IMR-90 (cell line): ENCODE measurements at regions not wholly inside any gene's neighbourhood (a gene's known extent, or its start where the extent isn't known, plus 50 kb on each side); places are given as distances from the start of the nearest gene placed in this dataset.

Source experiments
- ATAC-seq: fragments of 200-7000 bp; cut with Tn5 transposase; 2 replicates; pipeline ENCODE4 v1.9.1; 2020; ENCODE audit warnings: low read depth, mild to moderate bottlenecking, moderate library complexity
- BruUV-seq: library from RNA; stranded (reverse); fragments of 400-500 nt; replicated peaks from 2 replicates; lab custom pipeline; 2021; lab: Mats Ljungman, UMichigan
- CTCF ChIA-PET: fragments of 300-600 bp; formaldehyde crosslinking; extraction: SDS; loops from one replicate; lab custom pipeline; 2021; ENCODE audit warnings: antibody characterized with exemption; lab: Yijun Ruan, JAX
- POLR2A ChIA-PET: fragments of 300-600 bp; sonication (Branson Sonifier 250); formaldehyde crosslinking; loops from one replicate; lab custom pipeline; 2022; ENCODE audit warnings: antibody characterized with exemption; ENCODE audit not compliant: unreplicated experiment; lab: Charles Lee
- DNase-seq: peaks from one replicate; pipeline ENCODE4 v3.0.0; 2013
- H2AFZ ChIP-seq: replicated peaks from 2 replicates; pipeline ENCODE3; 2013; ENCODE audit warnings: low read length, mild to moderate bottlenecking; ENCODE audit not compliant: poor library complexity
- H2AK5ac ChIP-seq: 2 replicates; pipeline ENCODE4 v1.6.1; 2013; ENCODE audit warnings: low read depth, low read length, inconsistent platforms
- H2AK9ac ChIP-seq: replicated peaks from 2 replicates; pipeline ENCODE3; 2013; ENCODE audit warnings: mild to moderate bottlenecking, low read depth, low read length, moderate library complexity; ENCODE audit not compliant: poor library complexity
- H2BK120ac ChIP-seq: 2 replicates; pipeline ENCODE4 v1.6.1; 2013; ENCODE audit warnings: low read depth, low read length, inconsistent platforms
- H2BK15ac ChIP-seq: 3 replicates; pipeline ENCODE4 v1.6.1; 2013; ENCODE audit warnings: low read depth, low read length, inconsistent platforms
- H2BK20ac ChIP-seq: 2 replicates; pipeline ENCODE4 v1.6.1; 2013; ENCODE audit warnings: low read depth, mild to moderate bottlenecking, inconsistent platforms, low read length, moderate library complexity
- H2BK5ac ChIP-seq: 2 replicates; pipeline ENCODE4 v1.6.1; 2013; ENCODE audit warnings: mild to moderate bottlenecking, low read depth, low read length, inconsistent platforms; ENCODE audit not compliant: poor library complexity, severe bottlenecking
- H3K14ac ChIP-seq: replicated peaks from 2 replicates; pipeline ENCODE4 v1.6.1; 2013; ENCODE audit warnings: low read depth, low read length, inconsistent platforms
- H3K18ac ChIP-seq: 2 replicates; pipeline ENCODE4 v1.6.1; 2013; ENCODE audit warnings: low read depth, low read length, control low read depth
- H3K23ac ChIP-seq: 2 replicates; pipeline ENCODE4 v1.6.1; 2013; ENCODE audit warnings: low read depth, low read length, inconsistent platforms
- H3K27ac ChIP-seq: 2 replicates; pipeline ENCODE4 v1.5.1; 2013; ENCODE audit warnings: mild to moderate bottlenecking, control low read depth, low read length; ENCODE audit not compliant: insufficient read depth
- H3K27me3 ChIP-seq: 2 replicates; pipeline ENCODE4 v1.6.1; 2013; ENCODE audit warnings: low read length; ENCODE audit not compliant: control insufficient read depth, insufficient read depth
- H3K36me3 ChIP-seq: 2 replicates; pipeline ENCODE4 v1.6.1; 2013; ENCODE audit warnings: low read length, mixed read lengths; ENCODE audit not compliant: control insufficient read depth, insufficient read depth
- H3K4ac ChIP-seq: 2 replicates; pipeline ENCODE4 v1.6.1; 2013; ENCODE audit warnings: low read depth, low read length, inconsistent platforms
- H3K4me1 ChIP-seq: 2 replicates; pipeline ENCODE4 v1.6.1; 2013; ENCODE audit warnings: low read length, mixed read lengths; ENCODE audit not compliant: control insufficient read depth, insufficient read depth
- H3K4me2 ChIP-seq: 2 replicates; pipeline ENCODE4 v1.6.1; 2013; ENCODE audit warnings: low read depth, mild to moderate bottlenecking, control low read depth, low read length, moderate library complexity
- H3K4me3 ChIP-seq: 2 replicates; pipeline ENCODE4 v1.5.1; 2013; ENCODE audit warnings: low read depth, mild to moderate bottlenecking, control low read depth, low read length, moderate library complexity; ENCODE audit not compliant: insufficient read depth
- H3K56ac ChIP-seq: 2 replicates; pipeline ENCODE4 v1.6.1; 2013; ENCODE audit warnings: low read length, inconsistent platforms; ENCODE audit not compliant: insufficient read depth; ENCODE audit errors: extremely low read depth
- H3K79me1 ChIP-seq, 2 experiments: 2 replicates each; pipeline ENCODE4 v1.6.1; 2013; ENCODE audit warnings: low read length in 2 of 2, inconsistent platforms in 1 of 2, low read depth in 1 of 2
- H3K9ac ChIP-seq: 2 replicates; pipeline ENCODE4 v1.6.1; 2013; ENCODE audit warnings: low read depth, low read length, control low read depth
- H3K9me1 ChIP-seq: 2 replicates; pipeline ENCODE4 v1.6.1; 2013; ENCODE audit warnings: low read length, inconsistent platforms; ENCODE audit not compliant: insufficient read depth
- H3K9me3 ChIP-seq: 2 replicates; pipeline ENCODE4 v1.6.1; 2013; ENCODE audit warnings: low read length; ENCODE audit not compliant: control insufficient read depth, insufficient read depth
- H4K20me1 ChIP-seq: 2 replicates; pipeline ENCODE4 v1.6.1; 2013; ENCODE audit warnings: low read length, inconsistent platforms; ENCODE audit not compliant: insufficient read depth
- H4K5ac ChIP-seq: 2 replicates; pipeline ENCODE4 v1.6.1; 2013; ENCODE audit warnings: mild to moderate bottlenecking, low read depth, low read length, control low read depth
- H4K8ac ChIP-seq, 2 experiments: 2 replicates each; pipeline ENCODE4 v1.6.1; 2013; ENCODE audit warnings: low read depth in 2 of 2, low read length in 2 of 2, control low read depth in 1 of 2, inconsistent platforms in 1 of 2
- H4K91ac ChIP-seq: 2 replicates; pipeline ENCODE4 v1.6.1; 2013; ENCODE audit warnings: low read depth, low read length, inconsistent platforms; ENCODE audit not compliant: insufficient read depth
- BHLHE40 ChIP-seq: fragments of 150-350 bp; IDR thresholded peaks from 2 replicates; pipeline ENCODE4 v1.6.1; 2016; ENCODE audit warnings: mild to moderate bottlenecking, low read depth, low read length
- CEBPB ChIP-seq: IDR thresholded peaks from 2 replicates; pipeline ENCODE4 v1.6.1; 2012; ENCODE audit warnings: low read depth, low read length, improper control_type of control experiment
- CHD1 ChIP-seq: IDR thresholded peaks from 2 replicates; pipeline ENCODE4 v1.6.1; 2012; ENCODE audit warnings: low read depth, low read length, improper control_type of control experiment
- CTCF ChIP-seq: conservative IDR thresholded peaks from 2 replicates; pipeline ENCODE4 v1.5.1; 2012; ENCODE audit warnings: mild to moderate bottlenecking, low read depth, low read length, improper control_type of control experiment
- ELK1 ChIP-seq: fragments of 150-350 bp; IDR thresholded peaks from 2 replicates; pipeline ENCODE4 v1.6.1; 2016; ENCODE audit warnings: low read depth, mild to moderate bottlenecking, low read length, moderate library complexity, borderline replicate concordance
- FOS ChIP-seq: fragments of 150-350 bp; IDR thresholded peaks from 2 replicates; pipeline ENCODE4 v1.6.1; 2016; ENCODE audit warnings: low read depth, low read length
- MAZ ChIP-seq: IDR thresholded peaks from 2 replicates; pipeline ENCODE4 v1.6.1; 2012; ENCODE audit warnings: low read depth, mild to moderate bottlenecking, low read length, improper control_type of control experiment, moderate library complexity, borderline replicate concordance
- MXI1 ChIP-seq: IDR thresholded peaks from 2 replicates; pipeline ENCODE4 v1.6.1; 2012; ENCODE audit warnings: low read depth, mild to moderate bottlenecking, low read length, moderate library complexity, borderline replicate concordance
- NFE2L2 ChIP-seq: fragments of 150-350 bp; IDR thresholded peaks from 2 replicates; pipeline ENCODE4 v1.6.1; 2016; ENCODE audit warnings: low read depth, mild to moderate bottlenecking, low read length
- POLR2A ChIP-seq: IDR thresholded peaks from 2 replicates; pipeline ENCODE4 v1.6.1; 2012; ENCODE audit warnings: mild to moderate bottlenecking, low read depth, low read length
- RAD21 ChIP-seq: IDR thresholded peaks from 2 replicates; pipeline ENCODE4 v1.6.1; 2012; ENCODE audit warnings: low read length, improper control_type of control experiment
- RCOR1 ChIP-seq: IDR thresholded peaks from 2 replicates; pipeline ENCODE4 v1.6.1; 2012; ENCODE audit warnings: mild to moderate bottlenecking, low read length, improper control_type of control experiment; ENCODE audit not compliant: insufficient replicate concordance
- RFX5 ChIP-seq: IDR thresholded peaks from 2 replicates; pipeline ENCODE4 v1.8.0; 2012; ENCODE audit warnings: low read depth, mild to moderate bottlenecking, low read length, moderate library complexity
- USF2 ChIP-seq: fragments of 150-350 bp; IDR thresholded peaks from 2 replicates; pipeline ENCODE4 v1.6.1; 2017; ENCODE audit warnings: mild to moderate bottlenecking, antibody characterized with exemption, low read length, low read depth
- WGBS, 2 experiments: methylation state at CpG; one replicate each; pipeline versions ENCODE4 v1.1.5 to v1.1.7; 2013; ENCODE audit warnings: missing lambda C conversion rate in 2 of 2; ENCODE audit not compliant: insufficient read length in 1 of 2; ENCODE audit errors: extremely low coverage in 2 of 2; 5-methylcytosine and 5-hydroxymethylcytosine counted together
- dilution Hi-C: fragments of 300-500 bp; cut with HindIII; formaldehyde crosslinking; loops from one replicate; pipeline ENCODE4 v1.14.3; 2018; ENCODE audit warnings: low sequenced_read_pairs; ENCODE audit not compliant: unreplicated experiment
- in situ Hi-C: fragments of 300-500 bp; cut with MboI; formaldehyde crosslinking; loops from 3 replicates; pipeline ENCODE4 v1.14.3; 2019; ENCODE audit warnings: low sequenced_read_pairs, inconsistent platforms, mixed read lengths
- intact Hi-C: fragments of 100-400 bp; cut with micrococcal nuclease; formaldehyde crosslinking; loops from 2 replicates; pipeline ENCODE4 v1.10.0; 2022

- Histone ChIP-seq H4K20me1 (peaks cover 3% of the 10 kb centered on the region; the same call in 1 of the 2 replicates), H3K27me3 (no peaks in the 10 kb centered on the region), H3K4ac (no peak overlapping the region), H3K18ac (no peak overlapping the region), H3K9me1 (no peaks in the 10 kb centered on the region; the same call in 1 of the 2 replicates), H3K9me3 (peaks cover 9% of the 10 kb centered on the region), H3K27ac (no peak overlapping the region), H4K5ac (no peak overlapping the region), H4K8ac (no peak overlapping the region), H2AK5ac (no peak overlapping the region), H3K79me1 (no peaks in the 10 kb centered on the region), H3K4me2 (no peak overlapping the region), H3K9ac (no peak overlapping the region), H2BK5ac (no peak overlapping the region), H3K36me3 (no peaks in the 10 kb centered on the region), H3K4me3 (no peak overlapping the region), H3K23ac (no peak overlapping the region), H2BK15ac (no peak overlapping the region), H2BK20ac (no peak overlapping the region), H3K56ac (no peak overlapping the region), H2AK9ac (no peak overlapping the region), H3K4me1 (peaks cover 8% of the 10 kb centered on the region; the same call in 1 of the 2 replicates), H2BK120ac (no peak overlapping the region), H4K91ac (no peak overlapping the region), H2AFZ (no peak overlapping the region), H3K14ac (no peak overlapping the region)
- intact Hi-C loops (no loop called here), dilution Hi-C loops (no loop called here), in situ Hi-C loops (no loop called here)
- TF ChIP-seq MAZ (no peak), CTCF (no peak), MXI1 (no peak), CHD1 (no peak), FOS (no peak), BHLHE40 (no peak), NFE2L2 (no peak), POLR2A (no peak), ELK1 (no peak), CEBPB (no peak), RFX5 (no peak), RCOR1 (no peak), USF2 (no peak), RAD21 (no peak)
- no TSS peak for BruUV-seq
- ATAC-seq (no peak), DNase-seq (no peak)
- POLR2A ChIA-PET: no interaction called here
- CTCF ChIA-PET: no interaction called here
- 78% methylated on average over 7 of the region's 24 CpGs; no CpG with 5 or more reads in 1 of the 2 experiments for WGBS, 2 experiments
Measured at GRCh38 chr11:70612459-70613141, 214.3 kb downstream of the CTTN start.
